ENCODE measurements at regions not wholly inside any gene's neighbourhood (a gene's known extent, or its start where the extent isn't known, plus 50 kb on each side); places are given as distances from the start of the nearest gene placed in this dataset.
"Not testable (repeated sequence)": the region's sequence is repeated elsewhere in the genome, so short reads cannot be mapped to it uniquely, and the experiment has no call there.

DNA sequence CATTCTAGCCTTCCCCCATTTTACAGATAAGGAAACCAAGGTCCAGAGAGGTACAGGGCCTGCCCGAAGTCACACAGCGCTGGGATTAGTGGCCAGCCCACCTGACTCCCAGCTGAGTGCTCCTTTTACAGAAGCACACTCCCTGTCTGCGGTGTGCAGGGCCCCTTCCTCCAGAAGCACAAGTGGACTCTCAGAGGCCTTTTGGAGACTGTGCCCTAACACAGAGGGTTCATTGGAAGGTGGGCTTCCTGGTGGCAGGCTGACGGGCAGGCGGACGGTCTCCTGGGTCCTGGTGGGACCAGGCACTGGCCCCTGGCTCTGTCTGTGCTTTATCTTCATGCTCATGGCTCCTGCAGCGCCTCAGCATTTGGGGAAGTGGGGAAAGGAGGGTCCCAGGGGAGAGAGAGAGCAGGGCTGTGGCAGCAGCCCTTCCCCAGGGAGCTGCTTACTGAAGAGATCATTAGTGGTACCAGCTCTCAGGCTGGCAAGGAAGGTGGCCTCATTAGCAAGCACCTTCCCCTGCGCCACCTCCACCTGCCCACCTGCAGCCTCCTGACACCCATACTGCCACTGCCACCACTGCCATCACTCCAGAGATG is 83.1 kb upstream of the GOLGA6L4 start:
- DNase-seq (ENCODE audit: extremely low read depth in 1 of 2, low read depth in 1 of 2) = not testable (repeated sequence)

DNA sequence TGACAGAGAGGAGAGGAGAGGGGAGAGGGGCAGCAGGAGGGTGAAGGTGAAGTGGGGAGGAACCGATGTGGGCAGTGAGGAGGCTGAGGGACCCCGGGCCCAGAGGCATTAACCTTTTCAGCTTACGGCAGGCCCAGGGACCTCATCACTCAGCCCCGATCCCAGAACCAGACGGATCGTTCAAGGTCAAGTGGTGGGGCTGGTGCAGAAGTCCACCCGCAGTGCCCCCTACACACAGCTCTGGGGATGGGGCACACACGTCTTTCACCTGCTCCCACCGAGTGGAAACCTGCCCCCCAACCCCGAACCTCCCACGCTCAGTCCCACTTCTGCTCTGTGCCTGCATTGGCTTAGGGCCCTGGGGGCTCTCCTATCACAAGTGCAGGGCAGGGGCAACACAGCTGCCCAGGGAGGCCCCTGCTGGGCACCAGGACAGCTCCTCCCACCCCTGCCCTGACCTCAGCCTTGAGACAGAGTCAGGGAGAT is 81.9 kb upstream of the GOLGA6L4 start:
- not testable (repeated sequence) for DNase-seq (ENCODE audit: extremely low read depth in 1 of 2, low read depth in 1 of 2)

DNA sequence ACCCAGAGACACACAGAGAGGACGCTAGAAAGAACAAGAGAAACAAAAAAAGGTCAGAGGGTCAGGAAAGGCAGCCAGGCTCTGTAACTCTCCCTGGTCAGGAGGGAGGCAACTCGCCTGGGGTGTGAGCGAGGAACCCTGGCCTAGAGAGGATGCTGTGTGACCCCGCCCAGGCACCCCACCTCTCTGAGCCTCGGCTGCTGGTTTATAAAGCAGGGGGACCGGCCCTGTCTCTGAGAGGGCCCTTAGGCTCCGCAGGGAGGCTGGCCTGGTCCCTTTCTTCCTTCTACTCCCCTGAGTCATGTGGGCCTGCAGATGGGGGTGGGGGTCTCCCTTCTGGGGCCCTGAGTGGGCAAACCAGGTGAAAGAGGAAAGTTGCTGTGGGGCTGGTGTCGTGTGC is 81.3 kb upstream of the GOLGA6L4 start:
- DNase-seq (ENCODE audit: extremely low read depth in 1 of 2, low read depth in 1 of 2) = not testable (repeated sequence)

DNA sequence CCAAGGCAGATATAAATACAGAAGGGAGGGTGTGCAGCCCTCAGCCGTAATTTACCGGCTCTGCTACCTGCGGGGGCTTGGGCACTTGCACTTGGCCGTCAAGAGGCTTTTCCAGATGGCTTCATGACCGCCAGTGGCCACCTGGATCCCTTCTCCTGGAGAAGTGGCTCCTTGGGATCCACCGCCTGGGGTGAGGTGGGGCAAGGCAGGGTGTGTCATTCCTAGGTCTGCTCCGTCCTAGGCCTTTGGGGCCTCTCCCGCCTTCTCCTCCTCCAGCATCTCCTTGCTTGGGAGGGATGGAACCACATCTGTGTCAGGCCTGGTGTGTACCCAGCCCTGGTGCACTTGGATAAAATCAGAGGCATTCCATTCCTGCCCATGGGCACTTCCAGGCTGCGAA is 80.8 kb upstream of the GOLGA6L4 start:
- not testable (repeated sequence) for DNase-seq (ENCODE audit: extremely low read depth in 1 of 2, low read depth in 1 of 2)

DNA sequence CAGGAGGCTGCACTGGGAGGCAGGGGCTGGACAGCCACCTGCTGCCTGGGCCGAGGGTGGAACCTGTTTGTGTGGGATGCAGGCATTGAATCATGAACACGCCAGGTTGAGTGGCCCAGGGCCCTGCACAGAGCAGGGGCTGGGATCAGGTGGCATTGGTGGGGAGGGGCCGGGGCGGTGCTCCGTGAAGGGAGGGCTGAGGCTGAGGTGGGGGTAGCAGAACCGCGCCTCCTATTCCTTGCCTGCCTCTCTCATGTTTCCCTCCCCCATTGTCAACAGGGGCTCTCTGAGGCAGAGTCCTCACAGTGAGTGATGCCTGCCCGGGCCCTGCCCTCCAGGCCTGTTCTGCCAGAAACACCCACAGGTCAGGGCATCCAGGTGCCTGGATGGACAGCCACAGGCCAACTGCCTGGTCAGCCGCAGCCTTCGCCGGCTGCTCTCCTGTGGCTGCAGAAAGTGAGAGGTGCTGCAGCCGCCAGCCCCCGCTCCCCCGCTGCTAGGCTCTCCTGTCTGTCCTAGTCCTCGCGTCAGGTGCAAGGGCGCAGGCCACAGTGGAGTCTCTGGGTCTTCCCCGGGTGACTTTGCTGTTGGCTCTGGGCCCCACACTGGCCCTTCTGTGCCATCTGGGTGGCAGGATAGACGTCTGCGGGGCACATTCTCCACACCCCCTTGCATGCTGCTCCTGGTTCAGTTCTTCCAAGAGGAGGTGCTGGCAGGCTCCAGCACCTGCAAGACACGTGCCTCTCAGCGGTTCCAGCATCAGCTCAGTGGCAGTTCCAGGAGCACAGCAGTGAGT is 79.6 kb upstream of the GOLGA6L4 start:
- not testable (repeated sequence) for DNase-seq (ENCODE audit: extremely low read depth in 1 of 2, low read depth in 1 of 2)

DNA sequence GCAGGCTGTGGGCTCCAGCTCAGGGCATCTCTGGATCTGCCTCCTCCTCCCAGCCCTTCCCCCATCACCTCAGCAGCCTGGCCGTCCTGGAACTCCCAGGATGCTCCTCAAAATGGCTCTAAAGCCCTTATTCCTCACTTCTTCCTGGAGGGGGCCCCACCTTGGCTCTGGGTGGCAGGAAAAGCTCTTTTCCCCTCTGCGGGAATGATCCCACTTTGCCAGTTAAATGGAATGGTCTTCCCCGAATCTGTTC is 79.1 kb upstream of the GOLGA6L4 start:
- not testable (repeated sequence) for DNase-seq (ENCODE audit: extremely low read depth in 1 of 2, low read depth in 1 of 2)

DNA sequence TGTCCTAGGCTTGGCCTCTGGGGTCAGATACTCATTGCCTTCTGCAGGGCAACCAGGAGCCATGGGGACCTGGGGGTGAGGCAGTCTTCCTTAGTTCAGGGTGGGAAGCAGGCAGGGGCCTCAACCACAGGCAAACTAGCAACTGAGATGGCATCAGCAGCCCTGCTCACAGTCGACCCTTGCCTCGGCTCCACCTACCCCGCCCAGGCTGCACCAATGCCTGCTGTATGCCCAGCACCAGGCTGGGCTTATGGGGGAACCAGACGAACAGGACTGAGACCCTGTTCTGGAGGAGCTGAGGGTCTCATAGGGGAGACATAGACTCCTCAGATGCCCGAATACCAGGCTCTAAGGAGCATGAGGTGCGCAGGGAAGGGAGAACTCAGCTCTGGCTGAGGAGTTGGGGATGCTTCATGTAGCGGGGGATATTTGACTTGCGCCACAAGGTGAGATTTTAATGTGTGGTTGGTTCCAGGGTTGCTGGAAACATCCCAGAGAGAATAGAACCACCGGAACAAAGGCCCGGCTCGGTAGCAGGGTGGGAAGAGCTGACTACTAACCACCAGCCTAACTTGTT is 78.4 kb upstream of the GOLGA6L4 start:
- not testable (repeated sequence) for DNase-seq (ENCODE audit: extremely low read depth in 1 of 2, low read depth in 1 of 2)

DNA sequence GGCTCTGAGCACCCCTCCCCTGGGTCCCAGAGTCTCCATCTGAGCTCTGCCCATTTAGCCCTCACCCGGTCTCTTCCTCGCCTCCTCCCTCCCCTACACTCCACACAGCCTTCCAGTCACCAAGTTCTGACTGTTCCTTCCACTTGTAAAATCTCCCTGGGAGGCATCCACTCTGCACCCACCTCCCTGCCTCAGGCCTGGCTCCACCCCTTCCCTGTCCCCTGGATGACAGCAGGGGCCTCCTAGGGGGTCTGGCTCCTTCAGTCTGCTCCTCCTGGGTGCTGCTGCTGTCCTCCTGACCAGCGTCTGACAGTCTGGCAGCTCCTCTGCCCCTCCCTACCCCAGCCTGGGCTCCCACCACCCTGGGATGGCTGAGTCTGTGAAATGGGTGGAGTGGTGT is 77.7 kb upstream of the GOLGA6L4 start:
- DNase-seq (ENCODE audit: extremely low read depth in 1 of 2, low read depth in 1 of 2) = not testable (repeated sequence)

DNA sequence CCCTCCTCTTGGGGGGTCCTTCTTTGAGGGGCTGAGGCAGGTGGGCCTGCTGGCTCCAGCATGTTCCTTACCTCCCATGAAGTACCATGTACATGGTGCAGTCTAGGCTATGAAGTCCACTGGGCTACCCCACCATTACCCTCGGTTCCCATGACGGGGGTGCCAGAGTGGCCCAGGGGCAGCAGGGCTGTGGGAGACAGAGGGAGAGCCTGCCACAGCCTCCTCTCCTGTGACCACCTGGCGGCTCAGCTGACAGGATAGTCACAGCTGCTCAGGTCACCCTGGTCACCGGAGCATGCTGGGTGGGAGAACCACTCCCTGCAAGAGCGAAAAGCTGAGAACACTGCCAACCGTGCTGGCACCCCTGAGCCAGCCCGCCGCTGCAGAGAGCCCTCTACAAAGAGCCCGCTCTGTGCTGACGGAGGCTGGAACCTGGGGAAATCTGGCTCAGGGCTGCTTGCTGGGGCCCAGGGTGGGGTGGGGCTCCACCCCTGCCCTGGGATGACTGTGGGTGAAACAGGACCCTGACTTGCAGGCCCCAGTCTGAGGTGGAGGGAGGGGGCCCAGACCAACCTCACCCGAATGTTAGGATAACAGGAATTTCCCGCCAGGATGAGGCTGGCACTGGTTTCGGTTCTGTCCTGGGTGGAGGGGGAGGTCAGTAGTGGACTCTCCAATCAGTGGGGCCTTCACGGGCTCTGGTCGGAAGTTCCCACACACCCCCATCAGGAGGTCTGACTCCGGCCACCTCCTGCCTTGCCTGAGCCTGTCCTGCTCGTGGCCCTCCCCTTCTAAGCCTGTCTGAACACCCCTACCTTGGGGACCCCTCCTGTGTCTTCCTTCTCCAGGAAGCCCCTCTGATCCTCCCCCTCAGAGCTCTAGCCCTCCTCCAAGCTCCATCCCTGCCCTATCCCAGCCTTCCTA is 76.0 kb upstream of the GOLGA6L4 start:
- DNase-seq (ENCODE audit: extremely low read depth in 1 of 2, low read depth in 1 of 2) = not testable (repeated sequence)

DNA sequence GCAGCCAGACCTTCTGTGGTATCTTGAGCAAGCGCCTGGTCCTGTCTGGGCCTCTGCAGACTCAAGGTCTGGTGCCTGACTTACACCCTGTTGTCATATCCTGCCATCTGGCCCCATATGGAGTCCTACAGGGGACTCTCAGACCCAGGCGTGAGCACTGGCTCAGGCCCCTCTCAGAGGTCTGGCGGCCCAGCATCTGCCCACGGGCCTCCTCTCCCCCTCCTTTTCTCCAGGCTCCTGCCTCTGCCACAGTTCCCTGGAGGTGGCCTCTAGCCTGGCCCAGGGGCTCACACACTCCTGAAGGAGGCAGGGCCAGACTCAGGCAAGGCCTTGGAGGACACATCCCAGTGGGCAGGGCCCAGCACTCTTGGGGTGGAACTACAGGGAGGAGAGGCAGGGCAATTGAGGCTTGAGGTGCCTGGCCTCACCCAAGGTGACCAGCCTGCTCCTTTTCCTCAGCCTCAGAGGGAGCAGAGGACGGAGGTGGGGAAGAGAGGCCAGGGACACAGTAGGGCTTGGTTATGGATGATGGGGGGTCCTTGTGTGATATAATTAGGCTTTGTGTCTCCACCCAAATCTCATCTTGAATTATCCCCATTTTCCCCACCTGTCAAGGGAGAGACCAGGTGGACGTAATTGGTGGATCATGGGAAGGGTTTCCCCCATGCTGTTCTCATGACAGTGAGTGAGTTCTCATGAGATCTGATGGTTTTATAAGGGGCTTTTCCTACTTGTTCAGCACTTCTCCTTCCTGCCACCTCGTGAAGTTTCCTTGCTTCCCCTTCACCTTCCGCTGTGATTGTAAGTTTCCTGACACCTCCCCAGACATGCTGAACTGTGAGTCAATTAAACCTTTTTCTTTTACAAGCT is 70.9 kb upstream of the GOLGA6L4 start:
- DNase-seq (ENCODE audit: extremely low read depth in 1 of 2, low read depth in 1 of 2) = not testable (repeated sequence)

DNA sequence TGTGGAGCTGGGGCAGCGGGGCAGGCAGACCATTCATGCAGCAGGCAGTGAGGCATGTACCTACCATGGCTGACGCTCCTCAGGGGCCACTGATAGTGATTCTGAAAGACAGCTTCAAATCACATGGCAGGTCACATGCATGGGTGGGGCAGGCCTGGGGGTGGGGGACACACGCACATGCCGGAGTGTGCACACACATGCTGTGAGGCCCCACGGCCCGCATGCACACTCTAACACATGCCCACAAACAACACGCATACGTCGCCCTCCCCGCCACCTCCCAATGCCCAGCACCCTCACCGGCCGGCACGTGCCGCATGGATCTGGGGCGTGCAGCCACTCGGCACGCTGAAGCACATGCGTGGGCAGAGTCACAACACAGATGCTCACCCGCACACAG is 65.5 kb upstream of the GOLGA6L4 start:
- DNase-seq (ENCODE audit: extremely low read depth in 1 of 2, low read depth in 1 of 2) = not testable (repeated sequence)

DNA sequence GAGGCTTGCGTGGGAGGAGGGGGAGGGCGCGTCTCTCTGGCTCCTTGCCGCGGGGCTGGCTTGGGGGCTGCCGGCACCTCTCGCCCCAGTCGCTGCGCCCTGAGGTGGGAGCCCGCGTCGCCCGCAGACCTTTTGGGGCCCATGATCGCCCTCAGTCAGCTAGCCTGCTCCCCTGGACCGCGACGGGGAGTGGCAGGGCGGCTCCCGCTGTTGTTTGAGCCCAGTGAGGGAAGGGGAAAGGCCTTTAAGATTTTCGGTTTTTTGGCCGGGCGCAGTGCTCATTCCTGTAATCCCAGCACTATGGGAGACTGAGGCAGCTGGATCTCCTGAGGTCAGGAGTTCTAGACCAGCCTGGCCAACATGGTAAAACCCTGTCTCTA is 62.4 kb upstream of the GOLGA6L4 start:
- not testable (repeated sequence) for DNase-seq (ENCODE audit: extremely low read depth in 1 of 2, low read depth in 1 of 2)

All from stimulated activated CD8-positive, alpha-beta memory T cell treated with anti-CD3 and anti-CD28 coated beads, Interleukin-7, amount 100 ng/mL, for 48 hours (primary cell).